GM21515 (cell line): ENCODE measurements at regions not wholly inside any gene's neighbourhood (a gene's known extent, or its start where the extent isn't known, plus 50 kb on each side); places are given as distances from the start of the nearest gene placed in this dataset.
"Not testable (repeated sequence)": the region's sequence is repeated elsewhere in the genome, so short reads cannot be mapped to it uniquely, and the experiment has no call there.

ENCODE experiments used
- ATAC-seq: cut with Tn5 transposase; IDR thresholded peaks from one replicate; pipeline ENCODE4 v1.9.1; 2021; ENCODE audit not compliant: unreplicated experiment

DNA sequence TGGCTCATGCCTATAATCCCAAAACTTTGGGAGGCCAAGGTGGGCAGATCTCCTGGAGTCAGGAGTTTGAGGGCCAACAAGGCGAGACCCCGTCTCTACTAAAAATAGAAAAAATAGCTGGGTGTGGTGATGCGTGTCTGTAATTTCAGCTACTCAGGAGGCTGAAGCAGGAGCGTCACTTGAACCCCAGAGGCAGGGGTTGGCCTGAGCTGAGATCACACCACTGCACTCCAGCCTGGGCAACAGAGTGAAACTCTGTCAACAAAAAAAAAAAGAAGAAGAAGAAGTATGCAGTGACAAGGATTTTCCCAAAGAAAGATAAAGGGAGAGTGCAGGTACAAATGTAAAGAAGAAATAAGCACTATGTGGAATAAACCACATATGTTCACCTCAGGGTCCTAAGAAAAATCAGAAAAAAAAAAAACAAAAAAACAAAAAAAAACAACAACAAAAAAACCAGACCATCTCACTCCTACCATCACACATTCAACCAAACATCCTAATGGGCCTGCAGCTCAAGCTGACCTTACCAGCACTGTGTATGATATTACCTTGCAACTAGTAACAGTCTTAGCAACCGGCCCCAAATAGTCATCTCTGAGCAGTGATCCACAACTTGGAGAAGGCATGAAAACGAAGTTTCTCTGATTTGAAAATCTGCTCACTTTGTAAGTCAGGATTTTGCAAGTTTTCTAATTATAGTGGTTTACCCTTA is 296.7 kb upstream of the PROK2 start:
- ATAC-seq, result no peak

DNA sequence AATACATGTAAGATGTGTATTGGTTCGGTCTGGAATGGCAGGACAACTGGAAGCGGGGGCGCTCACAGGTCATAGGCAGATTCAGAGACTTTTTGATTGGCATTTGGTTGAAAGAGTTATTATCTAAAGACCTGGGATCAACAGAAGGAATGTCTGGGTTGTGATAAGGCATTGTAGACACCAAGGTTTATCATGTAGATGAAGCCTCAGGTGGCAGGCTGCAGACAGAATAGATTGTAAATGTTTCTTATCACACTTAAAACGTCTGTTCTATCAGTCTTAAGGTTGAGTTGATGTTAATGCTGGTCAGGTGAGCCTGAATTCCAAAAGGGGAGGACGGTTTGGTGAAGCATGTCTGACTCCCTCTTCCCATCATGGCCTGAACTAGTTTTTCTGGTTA is 295.9 kb upstream of the PROK2 start:
- no peak for ATAC-seq

DNA sequence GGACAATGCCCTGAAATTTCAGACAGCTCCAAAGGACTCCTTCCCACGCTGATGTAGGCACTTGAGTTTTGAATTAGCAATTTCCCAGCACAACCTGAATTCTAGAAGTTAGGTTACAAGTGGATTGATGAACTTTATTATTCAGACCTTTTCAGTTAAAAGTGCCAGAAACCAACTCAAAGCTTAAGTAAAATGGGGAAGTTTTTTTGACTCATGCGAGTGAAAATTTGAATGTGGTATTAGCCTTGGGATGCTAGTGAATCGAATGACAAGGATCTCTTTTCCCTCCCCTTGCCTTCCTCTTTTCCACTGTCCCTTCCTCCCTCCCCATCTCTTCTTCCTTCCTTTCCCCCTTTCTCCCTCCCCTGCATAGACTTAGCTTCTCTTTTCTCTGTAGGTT is 295.1 kb upstream of the PROK2 start:
- no peak for ATAC-seq

DNA sequence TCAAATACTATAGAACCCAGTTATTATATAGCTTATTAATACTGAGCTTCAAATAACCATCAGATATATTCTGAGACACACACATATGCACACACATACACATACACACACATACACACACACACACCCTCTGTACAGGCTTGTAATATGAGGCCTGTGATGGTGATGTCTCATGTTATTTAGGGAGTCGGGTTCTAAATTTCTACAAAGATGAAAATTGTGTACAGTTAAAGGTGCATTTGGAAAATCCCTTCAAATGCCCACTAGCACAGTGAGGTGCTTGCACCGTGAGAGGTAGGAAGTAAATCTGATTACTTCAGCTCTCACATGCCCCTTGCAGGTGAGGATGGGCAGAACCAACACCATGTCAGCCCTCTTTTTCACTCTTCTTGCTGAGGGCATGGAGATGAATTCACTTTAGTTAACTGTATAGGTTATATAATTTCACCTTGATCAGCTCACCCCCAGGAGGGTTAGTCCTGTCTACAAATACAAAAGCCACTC is 294.5 kb upstream of the PROK2 start:
- ATAC-seq, result no peak

DNA sequence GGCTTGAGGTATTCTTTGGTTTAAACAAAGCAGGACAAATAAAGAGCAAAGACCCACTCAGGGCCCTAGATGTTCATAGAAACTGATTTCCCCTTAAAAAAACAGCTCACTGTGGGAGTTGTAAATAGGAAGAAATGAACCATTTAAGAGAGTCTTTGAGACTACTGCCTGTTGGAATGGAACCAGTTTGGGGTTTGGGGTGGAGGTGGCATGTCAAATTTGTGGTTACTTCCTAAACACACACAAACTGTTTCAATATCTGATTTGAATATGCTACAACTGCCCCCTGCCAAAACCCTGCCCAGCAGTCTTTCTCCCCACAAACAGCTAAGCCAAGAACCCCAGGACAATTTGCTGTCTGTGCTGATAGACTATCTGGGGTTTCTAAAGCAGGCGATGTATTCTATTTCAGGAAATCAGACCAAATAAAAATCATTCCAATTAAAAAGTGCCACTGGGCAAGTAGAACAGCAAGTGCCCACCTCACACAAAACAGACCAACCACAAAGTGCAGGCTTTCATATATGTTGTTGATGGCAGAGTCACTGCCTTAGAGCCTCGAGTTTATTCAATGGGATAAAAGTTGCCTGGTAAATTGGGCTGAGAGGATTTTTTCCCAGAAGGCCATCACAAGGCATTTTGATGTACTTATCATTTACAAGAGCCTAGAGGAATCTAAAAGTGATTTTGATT is 293.9 kb upstream of the PROK2 start:
- ATAC-seq, result no peak

DNA sequence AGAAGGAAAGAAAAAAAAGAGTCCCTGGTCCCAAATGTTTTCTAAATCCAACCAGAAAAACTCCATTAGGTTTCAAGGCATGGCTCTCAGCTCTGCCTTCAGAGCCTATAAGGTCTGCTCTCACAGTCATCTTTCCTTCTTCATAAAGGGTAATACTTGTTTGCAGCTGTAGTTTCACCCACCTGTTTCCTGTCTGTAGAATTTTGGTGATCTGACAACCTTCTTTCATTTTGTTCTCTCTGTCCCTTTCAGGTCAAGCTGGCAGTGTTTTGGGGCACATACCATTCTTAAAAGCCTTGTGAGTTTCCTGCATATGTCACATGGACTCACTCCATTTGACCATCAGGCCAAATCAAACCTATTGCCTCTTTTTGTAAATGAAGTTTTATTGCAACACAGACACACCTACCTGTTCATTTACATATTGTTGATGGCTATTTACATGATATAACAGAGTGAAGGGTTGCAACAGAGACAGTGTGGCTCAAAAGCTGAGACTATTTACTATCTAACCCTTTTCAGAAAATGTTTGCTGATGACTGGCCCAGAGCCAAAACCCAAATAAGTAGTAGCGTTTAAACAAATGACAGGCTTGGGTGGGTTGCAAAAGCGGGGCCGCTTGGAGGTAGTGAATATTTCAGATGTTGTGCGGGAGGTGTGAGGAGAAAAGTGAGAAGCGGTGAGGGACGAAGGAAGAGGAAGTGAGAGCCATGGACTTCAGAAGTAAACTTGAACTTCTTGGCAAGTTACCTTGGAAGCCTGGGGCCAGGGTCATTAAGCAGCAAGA is 292.7 kb upstream of the PROK2 start:
- ATAC-seq, result peak; percentile 54

DNA sequence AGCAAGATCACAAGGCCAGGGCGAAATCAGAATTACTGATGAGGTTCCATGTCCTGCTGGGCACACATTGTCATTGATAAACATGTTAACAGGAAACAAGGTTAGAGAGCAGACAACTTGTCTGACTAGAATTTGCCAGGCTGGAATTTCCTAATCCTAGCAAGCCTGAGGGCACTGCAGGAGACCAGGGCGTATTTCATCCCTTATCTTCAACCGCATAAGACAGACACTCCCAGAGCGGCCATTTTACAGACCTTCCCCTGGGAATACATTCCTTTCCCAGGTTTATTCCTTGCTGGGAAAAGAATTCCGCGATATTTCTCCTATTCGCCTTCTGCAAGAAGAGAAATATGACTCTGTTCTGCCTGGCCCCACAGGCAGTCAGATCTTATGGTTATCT is 290.9 kb upstream of the PROK2 start:
- not testable (repeated sequence) for ATAC-seq

DNA sequence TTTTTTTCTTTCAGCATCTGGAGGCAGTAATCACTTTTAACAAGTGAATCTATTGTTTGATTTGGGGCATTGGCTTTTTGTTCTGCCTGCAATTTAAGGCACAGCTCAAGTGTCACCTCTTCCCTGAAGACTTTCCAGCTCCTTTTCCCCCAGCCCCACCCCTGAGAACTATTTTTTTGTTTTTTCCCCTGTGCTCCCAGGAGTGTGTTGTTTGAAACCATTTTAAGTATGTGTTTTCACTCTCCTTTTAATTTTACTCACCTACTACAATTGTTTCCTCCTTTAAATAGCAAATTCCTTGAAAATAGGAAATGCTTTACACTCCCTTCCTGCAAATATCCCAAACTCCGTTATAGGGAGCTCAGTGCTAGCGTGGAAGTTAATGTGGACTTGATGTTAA is 286.7 kb upstream of the PROK2 start:
- no peak for ATAC-seq

DNA sequence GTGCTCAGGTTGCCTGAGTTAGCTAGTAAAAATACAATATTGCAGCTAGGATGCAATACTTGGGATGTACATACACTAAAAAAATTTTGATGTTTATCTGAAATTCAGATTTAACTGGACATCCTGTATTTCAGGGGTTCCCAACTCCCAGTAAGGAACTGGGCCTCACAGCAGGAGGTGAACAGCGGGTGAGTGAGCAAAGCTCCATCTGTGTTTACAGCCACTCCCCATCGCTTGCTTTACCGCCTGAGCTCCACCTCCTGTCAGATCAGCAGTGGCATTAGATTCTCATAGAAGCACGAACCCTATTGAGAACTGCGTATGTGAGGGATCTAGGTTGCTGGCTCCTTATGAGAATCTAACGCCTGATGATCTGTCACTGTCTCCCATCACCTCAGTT is 285.1 kb upstream of the PROK2 start:
- no peak for ATAC-seq

DNA sequence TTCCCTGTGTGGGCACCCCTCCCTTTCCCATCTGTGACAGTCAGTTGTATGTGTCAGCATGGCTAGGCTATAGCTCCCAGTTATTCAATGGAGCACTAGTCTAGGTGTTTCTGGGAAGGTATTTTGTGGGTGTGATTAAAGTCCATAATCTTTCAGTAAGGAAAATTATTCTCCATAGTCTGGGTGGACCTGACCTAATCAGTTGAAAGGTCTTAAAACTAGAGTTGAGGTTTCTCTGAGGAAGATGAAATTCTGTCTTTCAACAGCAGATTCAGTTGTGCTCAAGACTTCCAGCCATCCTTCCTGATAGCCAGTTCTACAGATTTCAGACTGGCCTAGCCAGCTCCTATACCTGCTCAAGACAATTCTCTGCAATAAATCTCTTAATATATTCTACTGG is 284.6 kb upstream of the PROK2 start:
- ATAC-seq, result no peak

DNA sequence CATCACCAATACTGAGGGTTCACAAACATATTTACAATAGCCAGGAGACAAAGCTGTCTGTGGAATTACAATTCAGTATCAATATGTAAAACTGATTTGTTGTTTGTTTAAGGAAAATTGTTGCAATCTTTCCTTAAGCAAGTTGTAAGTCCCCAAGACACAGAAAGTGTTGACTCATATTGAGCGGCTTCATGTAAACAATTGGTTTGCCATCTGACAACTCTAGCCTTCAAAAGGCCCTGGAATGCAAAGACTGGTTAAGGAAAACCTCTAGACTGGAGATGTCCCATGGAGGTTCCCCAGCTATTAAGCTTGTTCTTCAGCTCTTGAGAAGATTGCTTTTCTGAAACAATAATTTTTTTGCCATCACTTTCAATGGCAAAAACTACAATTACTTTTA is 283.7 kb upstream of the PROK2 start:
- no peak for ATAC-seq

DNA sequence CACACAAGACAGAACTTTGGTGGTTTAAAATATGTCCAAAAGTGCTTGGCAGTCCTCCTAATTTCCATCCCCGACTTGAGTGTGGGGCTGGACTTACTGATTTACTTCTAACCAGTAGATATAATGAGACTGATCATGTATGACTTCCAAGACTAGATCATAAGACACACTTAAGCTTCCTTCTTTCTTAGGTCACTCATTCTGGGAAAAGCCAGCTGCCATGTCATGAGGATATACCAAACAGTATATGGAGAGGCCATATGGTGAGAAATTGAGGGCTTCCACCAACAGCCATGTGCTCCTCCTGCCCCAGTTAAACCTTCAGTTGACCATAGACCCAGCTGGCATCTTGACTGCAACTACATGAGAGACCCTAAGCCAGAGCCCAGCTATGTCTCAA is 282.8 kb upstream of the PROK2 start:
- ATAC-seq, result no peak

DNA sequence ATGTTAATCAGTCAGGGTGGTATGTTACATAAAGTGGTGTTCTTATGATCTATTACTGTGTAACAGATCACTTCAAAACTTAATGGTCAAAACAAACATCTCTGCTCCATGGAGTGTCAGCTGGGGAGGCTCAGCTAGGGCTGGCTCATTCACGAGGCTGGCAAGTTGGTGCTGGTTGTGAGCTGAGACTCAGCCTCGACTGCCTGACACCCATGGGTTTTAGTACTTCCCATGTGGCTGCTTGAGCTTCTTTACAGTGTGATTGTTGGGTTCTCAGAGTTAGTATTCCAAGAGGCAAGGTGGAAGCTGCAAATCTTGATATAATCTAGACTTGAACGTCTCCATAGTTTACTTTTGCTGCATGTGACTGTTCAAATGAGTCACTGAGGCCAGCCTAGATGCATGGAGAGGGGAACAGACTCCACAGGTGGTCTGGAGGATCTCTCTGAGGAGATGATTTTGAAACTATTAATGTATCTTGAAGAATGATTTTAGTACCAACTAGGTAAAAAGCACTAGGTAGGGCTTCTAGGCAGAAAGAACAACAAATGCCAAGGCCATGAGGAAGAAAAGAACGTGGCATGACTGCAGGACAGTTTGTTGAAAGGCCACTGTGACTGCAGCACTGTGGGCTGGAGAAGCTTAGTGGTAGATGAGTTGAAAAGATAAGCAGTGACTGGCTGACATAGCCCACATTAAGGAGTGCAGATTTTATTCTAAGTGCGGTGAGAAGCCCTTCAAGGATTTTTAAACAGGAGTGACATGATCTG is 281.1 kb upstream of the PROK2 start:
- ATAC-seq, result no peak

DNA sequence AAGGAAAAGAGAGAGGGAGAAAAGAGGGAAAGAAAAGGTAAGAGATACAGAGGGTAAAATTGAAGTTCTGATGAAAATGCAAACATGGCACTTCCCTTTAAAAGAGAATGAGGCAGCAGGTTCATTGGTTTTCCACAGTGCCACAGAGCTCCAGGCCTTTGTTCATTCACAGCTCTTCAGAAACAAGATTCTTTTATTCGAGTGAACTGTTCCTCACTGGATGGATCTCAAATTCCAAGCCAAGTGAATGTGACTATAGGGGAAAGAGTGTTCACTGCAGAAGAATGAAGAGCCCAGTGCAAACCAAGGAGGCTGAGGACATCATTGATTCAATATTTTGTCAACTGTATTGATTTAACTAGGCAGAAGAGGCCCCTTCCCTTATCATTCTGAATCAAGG is 280.3 kb upstream of the PROK2 start:
- no peak for ATAC-seq

DNA sequence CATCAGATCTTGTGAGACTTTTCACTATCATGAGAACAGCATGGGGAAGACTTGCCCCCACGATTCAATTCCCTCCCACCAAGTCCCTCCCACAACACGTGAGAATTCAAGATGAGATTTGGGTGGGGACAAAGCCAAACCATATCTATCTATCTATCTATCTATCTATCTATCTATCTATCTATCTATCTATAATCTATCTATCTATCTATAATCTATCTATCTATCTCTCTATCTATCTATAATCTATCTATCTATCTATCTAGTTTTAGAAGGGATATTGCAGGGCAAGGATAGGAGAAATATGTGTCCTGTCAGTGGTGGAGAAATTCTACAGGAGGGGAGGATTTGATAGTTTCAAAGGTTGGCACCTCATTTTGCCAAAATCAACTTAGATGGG is 279.8 kb upstream of the PROK2 start:
- ATAC-seq, result not testable (repeated sequence)

DNA sequence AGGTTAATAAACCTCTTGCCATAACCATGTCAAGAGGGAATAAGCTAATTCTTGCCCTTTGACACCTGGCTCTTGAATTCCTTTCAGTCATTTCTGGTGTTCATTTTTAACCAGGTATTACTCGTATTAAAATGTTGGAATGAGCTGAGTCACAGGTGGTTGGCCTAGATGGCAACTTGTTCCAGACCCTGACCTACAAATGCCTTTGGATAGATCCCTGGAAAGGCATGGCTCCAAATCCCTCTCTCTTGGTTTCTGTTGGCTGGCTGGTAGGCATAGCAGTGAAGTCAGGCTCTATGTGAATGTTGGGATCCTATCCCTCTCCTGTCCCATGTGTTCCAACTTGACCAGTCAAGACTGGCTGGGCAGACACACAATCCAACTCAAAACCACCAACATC is 277.1 kb upstream of the PROK2 start:
- ATAC-seq, result no peak

DNA sequence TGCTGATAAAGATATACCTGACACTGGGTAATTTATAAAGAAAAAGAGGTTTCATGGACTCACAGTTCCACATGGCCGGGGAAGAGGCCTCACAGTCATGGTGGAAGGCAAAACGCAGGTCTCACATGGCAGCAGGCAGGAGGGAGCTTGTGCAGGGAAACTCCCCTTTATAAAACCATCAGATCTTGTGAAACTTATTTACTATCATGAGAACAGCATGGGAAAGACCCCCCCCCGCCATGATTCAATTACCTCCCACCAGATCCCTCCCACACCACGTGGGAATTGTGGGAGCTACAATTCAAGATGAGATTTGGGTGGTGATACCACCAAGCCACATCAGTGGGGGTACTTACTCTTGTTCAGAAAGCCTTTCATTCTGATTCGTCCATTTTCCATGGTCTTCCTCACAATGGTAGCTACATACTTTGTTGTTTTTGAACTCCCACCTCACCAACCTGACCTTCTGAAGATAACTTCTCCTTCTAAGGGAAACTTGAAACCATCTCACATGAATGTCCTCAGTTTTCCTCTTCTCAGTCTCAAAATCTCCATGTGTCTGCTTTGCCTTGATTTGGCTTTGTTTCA is 275.6 kb upstream of the PROK2 start:
- ATAC-seq, result no peak

DNA sequence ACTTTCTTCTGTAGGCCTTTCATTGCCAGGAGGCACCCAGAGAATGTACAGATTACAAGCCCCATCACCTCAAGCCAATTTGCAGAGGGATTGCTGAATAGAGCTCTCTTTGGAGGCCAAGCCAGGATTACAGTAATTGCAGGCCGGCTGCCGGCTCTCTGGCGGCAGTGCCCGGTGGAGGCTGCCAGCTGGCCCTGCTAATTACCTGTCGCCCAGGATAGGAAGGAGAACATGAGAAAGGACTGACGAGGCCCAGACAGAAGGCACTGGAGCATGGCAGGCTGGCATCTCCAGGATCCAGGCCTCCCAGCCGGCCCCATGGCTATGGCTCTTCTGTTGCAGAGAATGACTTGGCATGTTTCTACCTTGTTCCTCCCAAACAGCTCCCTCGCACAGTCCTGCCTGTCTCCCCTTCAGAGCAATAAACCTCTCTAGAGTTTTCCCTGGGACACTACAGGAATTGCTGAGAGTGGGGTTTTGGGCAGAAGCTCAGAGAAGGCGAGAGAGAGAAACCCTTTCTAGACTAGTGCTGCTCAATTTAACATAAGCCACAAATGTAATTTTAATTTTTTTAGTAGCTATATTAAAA is 273.6 kb upstream of the PROK2 start:
- no peak for ATAC-seq

DNA sequence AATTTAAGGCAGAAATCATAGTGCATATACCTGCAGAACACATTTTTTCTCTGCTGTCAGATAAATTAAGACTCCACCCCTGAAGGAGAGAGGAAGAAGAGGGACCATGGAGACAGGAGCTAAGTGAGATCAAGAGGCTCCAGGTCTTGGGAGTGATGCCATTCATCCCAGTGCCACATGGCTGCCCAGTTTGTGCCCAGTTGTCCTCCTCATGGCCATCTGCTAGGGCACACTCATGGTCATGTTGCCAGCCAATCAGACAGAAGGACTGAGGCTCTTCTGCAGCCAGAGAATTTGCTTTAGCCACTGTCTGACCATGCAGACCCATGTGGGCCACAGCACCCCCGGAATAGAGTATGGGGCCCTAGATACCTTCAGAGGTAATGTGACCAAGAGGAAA is 270.5 kb upstream of the PROK2 start:
- no peak for ATAC-seq

DNA sequence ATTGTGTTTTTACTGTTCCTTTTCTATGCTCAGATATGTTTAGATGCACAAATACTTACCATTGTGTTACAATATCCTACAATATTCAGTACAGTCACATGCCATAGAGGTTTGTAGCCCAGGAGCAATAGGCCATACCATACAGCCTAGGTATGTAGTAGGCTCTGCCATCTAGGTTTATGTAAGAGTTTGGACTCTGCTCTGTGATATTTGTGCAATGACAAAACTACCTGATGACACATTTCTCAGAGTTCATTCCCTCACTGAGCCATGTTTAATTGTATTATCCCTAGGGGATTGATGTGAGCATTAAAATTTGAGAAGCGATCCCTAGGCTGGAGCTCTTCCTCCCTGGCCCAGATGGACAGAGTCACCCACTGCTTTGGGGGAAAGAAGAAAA is 270.0 kb upstream of the PROK2 start:
- no peak for ATAC-seq
